GM23338 (cell line): ENCODE measurements at regions not wholly inside any gene's neighbourhood (a gene's known extent, or its start where the extent isn't known, plus 50 kb on each side); places are given as distances from the start of the nearest gene placed in this dataset.

Experiments
- ATAC-seq: fragments of 200-7000 bp; cut with Tn5 transposase; 3 replicates; pipeline ENCODE4 v1.9.1; 2020
- DNase-seq: peaks from one replicate; pipeline ENCODE4 v3.0.0-alpha.2; 2015; ENCODE audit warnings: low spot score
- H2AFZ ChIP-seq: fragments of 200-600 bp; sonication (generic); 2 replicates; pipeline ENCODE4 v1.8.0; 2016; ENCODE audit warnings: antibody characterized with exemption, mild to moderate bottlenecking, moderate library complexity
- H3F3A ChIP-seq: fragments of 200-600 bp; sonication (generic); replicated peaks from 2 replicates; pipeline ENCODE4 v1.8.0; 2017; ENCODE audit warnings: antibody characterized with exemption, mixed run types, low read depth
- H3K27ac ChIP-seq: fragments of 200-600 bp; sonication (generic); 2 replicates; pipeline ENCODE4 v1.6.1; 2016; ENCODE audit warnings: low read depth
- H3K27me3 ChIP-seq: fragments of 200-600 bp; sonication (generic); 2 replicates; pipeline ENCODE4 v1.8.0; 2016; ENCODE audit warnings: mild to moderate bottlenecking, mixed run types, moderate library complexity; ENCODE audit not compliant: insufficient read depth
- H3K36me3 ChIP-seq: fragments of 200-600 bp; sonication (generic); 2 replicates; pipeline ENCODE4 v1.8.0; 2016; ENCODE audit warnings: mild to moderate bottlenecking; ENCODE audit not compliant: insufficient read depth
- H3K4me1 ChIP-seq: fragments of 200-600 bp; sonication (generic); 2 replicates; pipeline ENCODE4 v1.8.0; 2016; ENCODE audit warnings: mild to moderate bottlenecking, moderate library complexity; ENCODE audit not compliant: insufficient read depth
- H3K4me2 ChIP-seq: fragments of 200-600 bp; sonication (generic); 2 replicates; pipeline ENCODE4 v1.7.1; 2017; ENCODE audit warnings: mixed run types
- H3K4me3 ChIP-seq: fragments of 200-600 bp; sonication (generic); 2 replicates; pipeline ENCODE4 v1.6.1; 2016; ENCODE audit warnings: mixed run types
- H3K79me2 ChIP-seq: fragments of 200-600 bp; sonication (generic); replicated peaks from 2 replicates; pipeline ENCODE4 v1.8.0; 2017; ENCODE audit warnings: mild to moderate bottlenecking; ENCODE audit not compliant: insufficient read depth
- H3K9me2 ChIP-seq: fragments of 200-600 bp; sonication (generic); 2 replicates; pipeline ENCODE4 v1.8.0; 2017; ENCODE audit not compliant: insufficient read depth
- H4K20me1 ChIP-seq: fragments of 200-600 bp; sonication (generic); replicated peaks from 2 replicates; pipeline ENCODE4 v1.8.0; 2017; ENCODE audit warnings: mild to moderate bottlenecking; ENCODE audit not compliant: insufficient read depth
- H3K27ac Mint-ChIP-seq: 2 replicates; pipeline ENCODE4 v1.8.0; 2020; ENCODE audit warnings: inconsistent platforms, mild to moderate bottlenecking, moderate library complexity, mixed read lengths
- H3K27me3 Mint-ChIP-seq: 3 replicates; pipeline ENCODE4 v1.8.0; 2022; ENCODE audit warnings: low read depth, mild to moderate bottlenecking, moderate library complexity, mixed read lengths, inconsistent platforms; ENCODE audit not compliant: insufficient read depth, poor library complexity
- H3K36me3 Mint-ChIP-seq: 3 replicates; pipeline ENCODE4 v1.8.0; 2021; ENCODE audit warnings: low read depth, mild to moderate bottlenecking, inconsistent platforms, moderate library complexity, mixed read lengths
- H3K4me1 Mint-ChIP-seq: 3 replicates; pipeline ENCODE4 v1.8.0; 2020; ENCODE audit warnings: mild to moderate bottlenecking, inconsistent platforms, mixed read lengths
- H3K4me3 Mint-ChIP-seq: 3 replicates; pipeline ENCODE4 v1.8.0; 2021; ENCODE audit warnings: moderate library complexity, mild to moderate bottlenecking, inconsistent platforms, mixed read lengths
- H3K9me3 Mint-ChIP-seq: 3 replicates; pipeline ENCODE4 v1.8.0; 2020; ENCODE audit warnings: moderate library complexity, mild to moderate bottlenecking, inconsistent platforms, mixed read lengths
- CREB1 ChIP-seq: fragments of 250-450 bp; sonication (Bioruptor Pico); IDR thresholded peaks from 2 replicates; pipeline ENCODE4 v1.5.0; 2020; ENCODE audit warnings: low read depth, mild to moderate bottlenecking, moderate library complexity
- CTCF ChIP-seq, 2 experiments: fragments of 200-600 bp in 1 of 2; sonication (generic) in 1 of 2; conservative IDR thresholded peaks; 2 replicates each; pipeline versions ENCODE4 v1.5.1 to v1.6.1; 2016 to 2017; ENCODE audit warnings: antibody characterized with exemption in 2 of 2, low read depth in 2 of 2, mild to moderate bottlenecking in 2 of 2, moderate library complexity in 1 of 2
- ETS1 ChIP-seq: IDR thresholded peaks from 2 replicates; pipeline ENCODE4 v1.6.1; 2016; ENCODE audit warnings: antibody characterized with exemption
- NANOG ChIP-seq: IDR thresholded peaks from 2 replicates; pipeline ENCODE4 v1.6.1; 2016; ENCODE audit warnings: antibody characterized with exemption, borderline replicate concordance
- POLR2AphosphoS5 ChIP-seq: IDR thresholded peaks from 2 replicates; pipeline ENCODE4 v1.6.1; 2016; ENCODE audit warnings: antibody characterized with exemption, low read depth
- ZNF114 ChIP-seq: fragments of 250-450 bp; sonication (Bioruptor Pico); IDR thresholded peaks from 2 replicates; pipeline ENCODE4 v1.5.0; 2020; ENCODE audit warnings: mild to moderate bottlenecking, moderate library complexity

DNA sequence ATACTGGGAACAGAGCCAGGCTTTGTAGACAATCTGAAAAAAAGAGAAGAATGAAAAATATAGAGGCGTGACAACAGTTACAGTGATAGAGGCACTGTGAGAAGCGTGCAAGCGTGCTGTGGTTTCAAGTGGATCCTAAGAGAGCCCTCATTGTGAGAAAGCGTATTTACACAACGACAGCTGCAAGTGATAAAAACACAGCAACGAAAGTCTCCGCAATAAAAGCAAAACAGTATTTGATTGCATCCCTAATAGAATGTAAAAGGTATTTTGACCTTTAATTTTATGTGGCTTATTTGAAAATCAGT is 642.7 kb upstream of the ARGLU1 start (continued):
- TF ChIP-seq ETS1 (no peak), NANOG (no peak), CTCF (conservative IDR thresholded peaks at IDR 0.05; ENCODE audit: low read depth in 2 of 2) (no peak), CREB1 (no peak), POLR2AphosphoS5 (no peak)

DNA sequence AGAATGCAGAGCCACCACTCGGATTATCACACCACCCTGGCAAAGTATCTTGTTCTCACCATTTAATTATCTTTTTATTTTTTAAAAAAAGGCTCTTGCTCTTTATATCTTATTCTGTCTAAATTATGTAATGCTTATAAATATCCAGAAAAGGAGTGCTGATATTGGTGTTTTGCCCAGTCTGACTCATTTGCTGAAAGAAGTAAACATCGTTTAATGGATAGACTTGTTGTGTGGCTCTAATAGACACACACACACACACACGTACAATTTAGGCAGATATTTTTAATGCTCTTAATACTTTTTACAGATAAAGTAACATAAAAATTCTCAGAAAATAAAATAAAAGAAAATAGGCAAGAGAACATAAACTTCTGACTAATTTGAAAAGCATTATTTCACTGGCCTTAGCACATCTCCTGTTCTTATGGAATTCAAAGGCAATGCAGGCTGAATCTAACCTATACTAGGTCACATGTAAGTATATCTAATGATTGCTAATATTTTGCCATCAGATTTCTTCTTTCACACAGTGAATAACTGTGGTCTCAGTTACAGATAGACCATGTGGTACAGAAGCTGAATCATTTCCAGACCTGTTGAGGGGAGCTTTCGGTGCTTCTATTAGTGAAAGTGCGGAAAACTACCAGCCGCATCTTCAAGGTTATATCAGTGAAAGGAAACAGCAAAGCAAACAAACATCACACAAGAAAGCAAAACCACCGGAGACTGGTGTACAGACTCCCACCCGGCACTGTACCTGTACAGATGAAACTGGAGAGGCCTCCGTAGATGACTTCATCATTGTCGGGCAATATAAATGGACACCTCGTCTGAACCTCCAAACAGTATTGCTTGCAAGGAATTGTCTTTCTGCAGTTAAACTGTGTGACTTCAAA is 642.1 kb upstream of the ARGLU1 start:
- Histone ChIP-seq H4K20me1 (no peaks in the 10 kb centered on the region), H2AFZ (no peak overlapping the region), H3K79me2 (no peaks in the 10 kb centered on the region), H3K27ac (no peak overlapping the region), H3K4me2 (no peak overlapping the region), H3K4me3 (no peak overlapping the region), H3K9me2 (no peaks in the 10 kb centered on the region), H3K36me3 (no peaks in the 10 kb centered on the region), H3K27me3 (no peaks in the 10 kb centered on the region), H3F3A (no peaks in the 10 kb centered on the region), H3K4me1 (no peaks in the 10 kb centered on the region)
- DNase-seq (no peak), ATAC-seq (no peak)
- Mint-ChIP-seq H3K9me3 (no peaks in the 10 kb centered on the region), H3K27me3 (peaks cover 1% of the 10 kb centered on the region), H3K4me3 (no peak overlapping the region), H3K27ac (no peak overlapping the region), H3K36me3 (no peaks in the 10 kb centered on the region), H3K4me1 (peaks cover 4% of the 10 kb centered on the region; the same call in 2 of the 3 replicates)
- no peak for TF ChIP-seq ZNF114 (CRISPR knock-in tag)
- TF ChIP-seq ETS1 = no peak

- Mint-ChIP-seq H3K4me1 (peaks cover 7% of the 10 kb centered on the region), H3K27ac (no peak overlapping the region), H3K36me3 (no peaks in the 10 kb centered on the region), H3K27me3 (no peaks in the 10 kb centered on the region), H3K4me3 (no peak overlapping the region), H3K9me3 (no peaks in the 10 kb centered on the region)
- Histone ChIP-seq H3F3A (no peaks in the 10 kb centered on the region), H4K20me1 (no peaks in the 10 kb centered on the region), H3K9me2 (no peaks in the 10 kb centered on the region), H3K4me2 (no peak overlapping the region), H3K79me2 (no peaks in the 10 kb centered on the region), H3K4me1 (no peaks in the 10 kb centered on the region), H3K27ac (no peak overlapping the region), H3K27me3 (no peaks in the 10 kb centered on the region), H3K4me3 (no peak overlapping the region), H3K36me3 (no peaks in the 10 kb centered on the region), H2AFZ (no peak overlapping the region)
- ATAC-seq (no peak), DNase-seq (no peak)
- no peak for TF ChIP-seq CREB1
Measured at GRCh38 chr13:107208889-107209288, 641.0 kb upstream of the ARGLU1 start.
